T-helper 1 cell (primary cell): ENCODE measurements at regions not wholly inside any gene's neighbourhood (a gene's known extent, or its start where the extent isn't known, plus 50 kb on each side); places are given as distances from the start of the nearest gene placed in this dataset.
"Not testable (repeated sequence)": the region's sequence is repeated elsewhere in the genome, so short reads cannot be mapped to it uniquely, and the experiment has no call there.

Source experiments
- DNase-seq, 5 donors: peaks; one replicate each; pipeline ENCODE4 v3.0.0-alpha.2; 2012 to 2020

DNA sequence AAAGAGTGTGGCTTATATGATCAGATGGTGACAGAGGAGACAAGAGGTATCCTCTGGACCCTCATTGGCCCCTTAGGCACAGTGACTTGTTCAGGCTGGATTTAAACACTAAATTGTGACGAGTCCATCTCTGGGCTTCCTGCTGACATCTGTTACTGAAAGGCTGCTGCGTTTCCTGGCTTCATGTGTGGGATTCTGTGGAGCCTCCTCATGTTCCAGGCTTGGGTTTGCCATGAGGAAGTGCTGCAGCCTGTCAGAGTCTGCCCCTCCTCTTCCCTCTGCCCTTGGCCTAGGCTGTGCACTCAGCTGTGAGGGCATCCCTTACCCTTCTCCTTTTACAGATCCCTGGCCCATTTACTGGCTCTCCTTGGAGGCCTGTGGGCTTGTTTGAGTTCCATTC lies 159.1 kb upstream of the TTC29 start:
- DNase-seq, result no peak

- DNase-seq, result no peak
Measured at GRCh38 chr4:147108409-147108808, 162.7 kb upstream of the TTC29 start.

DNA sequence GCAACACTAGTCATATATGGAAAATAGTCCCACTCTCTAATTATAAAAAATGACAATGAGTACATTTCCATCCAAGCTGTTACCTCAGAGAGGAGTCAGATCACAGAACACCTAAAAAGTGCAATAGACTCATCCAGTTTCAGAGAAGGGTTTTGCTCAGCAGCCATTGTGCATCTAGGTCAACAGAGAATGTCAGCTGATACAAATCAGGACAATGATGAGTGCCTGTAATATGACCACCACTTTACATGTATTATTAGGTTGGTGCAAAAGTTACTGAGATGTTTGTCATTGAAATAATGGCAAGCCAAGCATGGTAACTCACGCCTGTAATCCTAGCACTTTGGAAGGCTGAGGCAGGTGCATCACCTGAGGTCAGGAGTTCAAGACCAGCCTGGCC lies 164.1 kb upstream of the TTC29 start:
- no peak for DNase-seq

DNA sequence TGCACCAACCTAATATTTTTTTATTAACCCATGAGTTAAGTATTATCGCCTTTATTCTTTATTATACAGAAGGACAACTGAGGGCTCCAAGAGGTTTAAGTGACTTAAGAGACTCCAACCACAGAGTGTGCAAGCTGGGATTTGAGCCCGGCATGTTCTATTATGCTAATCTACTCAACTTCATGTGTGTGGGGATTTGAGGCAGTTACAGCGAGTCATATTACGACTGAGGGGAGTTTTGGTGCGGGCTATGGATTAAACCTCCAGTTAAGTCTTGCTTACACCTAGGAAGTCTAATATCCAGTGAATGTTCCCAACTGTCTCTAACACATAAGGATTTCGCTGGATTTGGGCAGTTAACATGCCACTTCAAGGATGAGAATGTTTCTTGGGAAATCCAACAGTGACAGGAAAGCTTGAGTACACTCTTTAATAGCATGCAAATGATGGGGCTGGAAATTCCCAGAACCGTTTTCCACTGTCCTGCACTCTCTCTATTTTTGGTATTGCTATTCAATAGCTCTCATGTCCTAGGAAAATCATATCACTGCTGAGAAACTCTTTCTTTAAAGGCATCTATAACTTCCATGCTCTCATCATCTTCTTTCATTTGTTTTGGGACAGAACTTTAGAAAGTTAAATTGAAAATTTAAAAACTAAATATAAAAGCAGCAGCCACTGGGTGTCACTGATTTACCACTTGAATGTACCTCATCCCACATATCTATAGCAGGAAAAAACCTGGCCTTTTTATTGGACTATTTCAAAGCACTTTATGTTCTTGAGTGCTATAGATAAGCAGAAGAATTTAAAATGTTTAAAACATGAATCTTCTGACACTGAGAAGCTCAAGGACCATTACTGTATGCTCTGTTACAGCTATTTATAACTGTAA lies 165.1 kb upstream of the TTC29 start:
- no peak for DNase-seq

GRCh38 chr4:147112196-147112595 lies 166.5 kb upstream of the TTC29 start:
- DNase-seq, result not testable (repeated sequence)

GRCh38 chr4:147117431-147117830 lies 171.8 kb upstream of the TTC29 start:
- no peak for DNase-seq

- DNase-seq, result no peak
Measured at GRCh38 chr4:147118528-147118927, 172.9 kb upstream of the TTC29 start.

DNA sequence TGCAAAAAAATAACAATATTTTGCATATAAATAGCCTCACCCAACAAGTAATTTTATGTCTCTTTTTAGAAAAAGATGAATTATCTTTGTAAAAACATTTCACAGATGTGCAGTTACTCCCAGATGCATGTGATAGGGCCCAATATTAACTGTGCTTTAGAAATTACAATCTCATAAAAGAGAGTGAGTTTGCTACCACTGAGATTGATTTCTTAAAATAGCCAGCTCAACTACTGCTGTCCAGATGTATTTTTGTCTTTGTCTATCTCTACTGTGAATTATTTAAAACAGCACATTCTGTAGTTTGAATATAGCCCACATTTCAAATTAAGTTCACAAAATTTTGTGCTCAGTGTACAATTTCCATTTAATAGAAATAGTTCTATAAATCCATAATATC lies 177.0 kb upstream of the TTC29 start:
- DNase-seq, result no peak

- DNase-seq, result no peak
Measured at GRCh38 chr4:147123146-147123545, 177.5 kb upstream of the TTC29 start.

- no peak for DNase-seq
Measured at GRCh38 chr4:147128787-147129186, 183.1 kb upstream of the TTC29 start.

GRCh38 chr4:147129687-147130086 lies 184.0 kb upstream of the TTC29 start:
- DNase-seq, result no peak

GRCh38 chr4:147134536-147135210 lies 189.0 kb upstream of the TTC29 start:
- no peak for DNase-seq

- DNase-seq, result no peak
Measured at GRCh38 chr4:147136310-147136709, 190.6 kb upstream of the TTC29 start.

DNA sequence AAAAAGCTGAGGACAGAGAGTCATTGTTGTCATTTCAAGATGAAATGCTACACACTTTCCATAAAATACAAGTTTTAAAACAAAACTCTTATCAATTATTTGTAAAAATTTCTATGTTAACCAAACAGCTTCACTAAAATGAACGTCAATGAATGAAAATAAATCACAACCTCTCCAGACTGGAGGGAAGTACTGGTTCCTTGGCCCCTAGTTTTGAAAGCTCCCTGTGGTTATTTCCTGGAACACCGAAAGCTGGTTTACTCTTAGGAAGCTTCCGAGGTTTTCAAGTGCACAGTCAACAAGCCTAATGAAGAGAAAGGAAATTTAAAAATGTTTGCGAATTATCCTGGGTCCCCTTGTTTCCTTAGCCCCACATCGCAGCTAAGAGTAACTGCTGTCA lies 191.1 kb upstream of the TTC29 start:
- no peak for DNase-seq

DNA sequence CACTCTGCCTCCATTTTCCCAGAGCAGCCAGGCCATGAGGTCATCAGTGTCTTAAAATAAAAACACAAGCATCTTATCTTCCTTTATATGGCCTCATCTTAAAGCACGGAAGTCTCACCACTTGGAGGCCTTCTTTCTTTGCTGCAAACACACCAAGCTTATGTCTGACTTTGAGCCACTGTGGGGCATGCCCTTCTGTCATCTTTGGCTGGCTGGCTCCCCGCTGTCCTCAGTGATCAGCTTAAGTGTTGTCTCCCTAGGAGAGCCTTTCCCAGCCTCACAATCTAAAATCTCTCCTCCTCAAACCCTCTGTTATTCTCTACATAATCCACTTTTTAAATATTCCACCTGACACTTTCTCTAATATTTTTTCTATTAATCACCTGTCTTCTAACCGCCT lies 191.6 kb upstream of the TTC29 start:
- no peak for DNase-seq

- DNase-seq, result no peak
Measured at GRCh38 chr4:147138171-147138570, 192.5 kb upstream of the TTC29 start.

- DNase-seq, result peak in 1 of 5 donors; percentile 4
Measured at GRCh38 chr4:147139455-147140198, 194.0 kb upstream of the TTC29 start.

DNA sequence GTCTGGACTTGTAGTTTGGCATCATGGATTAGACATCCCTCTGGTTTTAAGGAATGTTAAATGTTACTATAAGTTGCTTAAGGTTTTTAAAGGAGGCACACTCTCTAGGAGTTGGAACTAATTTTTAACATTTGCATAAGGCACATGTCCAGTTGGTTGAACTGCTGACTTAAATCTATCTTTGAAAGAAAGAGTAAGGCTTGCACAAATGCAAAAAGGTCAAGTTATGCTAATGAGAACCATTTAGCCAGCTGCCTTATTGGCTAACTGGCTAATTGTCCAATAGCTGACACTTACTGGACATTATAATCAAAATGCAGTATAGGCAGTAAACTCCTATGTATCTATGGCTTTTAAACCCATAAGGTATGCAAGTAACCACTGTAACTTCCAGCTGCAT lies 206.1 kb upstream of the TTC29 start:
- DNase-seq, result no peak

- no peak for DNase-seq
Measured at GRCh38 chr4:147157860-147158701, 212.4 kb upstream of the TTC29 start.

- peak in 1 of 5 donors; percentile 11 for DNase-seq
Measured at GRCh38 chr4:147160908-147161513, 215.3 kb upstream of the TTC29 start.

- no peak for DNase-seq
Measured at GRCh38 chr4:147163311-147163710, 217.6 kb upstream of the TTC29 start.

GRCh38 chr4:147168200-147168599 lies 222.5 kb upstream of the TTC29 start:
- not testable (repeated sequence) for DNase-seq
